GM21528 (cell line): ENCODE measurements at regions not wholly inside any gene's neighbourhood (a gene's known extent, or its start where the extent isn't known, plus 50 kb on each side); places are given as distances from the start of the nearest gene placed in this dataset.

ENCODE experiments used
- ATAC-seq: cut with Tn5 transposase; IDR thresholded peaks from one replicate; pipeline ENCODE4 v1.9.1; 2021; ENCODE audit warnings: mild to moderate bottlenecking, moderate library complexity; ENCODE audit not compliant: unreplicated experiment, low FRiP score

DNA sequence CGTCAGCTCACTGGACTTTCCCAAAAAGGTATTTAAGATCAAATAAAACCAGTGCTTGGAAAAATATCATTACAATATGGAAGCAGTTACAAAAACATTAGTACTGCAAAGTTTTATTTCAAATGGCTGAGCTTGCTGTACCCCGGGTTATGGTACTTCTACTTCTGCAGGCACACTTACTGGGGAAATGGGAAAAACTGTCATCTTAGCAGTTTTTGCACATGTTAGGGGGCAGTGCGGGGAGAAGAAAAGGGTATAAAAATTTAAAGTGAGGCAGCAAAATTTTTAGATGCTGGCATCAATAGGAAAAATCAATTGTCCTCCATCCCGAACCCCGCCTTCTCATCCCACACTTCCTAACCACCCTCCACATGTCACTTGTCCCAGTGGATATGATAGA is 133.4 kb downstream of the ATG4C start:
- no peak for ATAC-seq

DNA sequence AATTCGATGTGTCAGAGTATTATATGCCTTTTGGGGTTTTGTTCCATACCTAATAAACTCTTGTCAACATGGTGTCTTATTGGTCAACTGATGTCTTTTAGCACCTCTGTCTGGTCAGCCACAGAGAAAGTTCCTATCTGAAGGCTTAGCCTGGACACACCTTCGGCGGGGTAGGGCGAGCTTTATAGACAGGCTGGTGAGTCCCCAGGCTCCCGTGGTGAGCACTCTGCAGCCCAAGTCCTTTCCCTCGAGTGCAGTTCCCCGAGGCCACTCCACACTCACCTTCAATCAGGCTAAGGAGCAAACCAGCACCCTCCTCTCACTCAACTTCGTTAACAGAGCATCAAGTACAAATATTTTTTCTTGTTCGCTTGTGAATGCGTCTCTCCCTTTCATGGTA is 133.9 kb downstream of the ATG4C start:
- no peak for ATAC-seq

DNA sequence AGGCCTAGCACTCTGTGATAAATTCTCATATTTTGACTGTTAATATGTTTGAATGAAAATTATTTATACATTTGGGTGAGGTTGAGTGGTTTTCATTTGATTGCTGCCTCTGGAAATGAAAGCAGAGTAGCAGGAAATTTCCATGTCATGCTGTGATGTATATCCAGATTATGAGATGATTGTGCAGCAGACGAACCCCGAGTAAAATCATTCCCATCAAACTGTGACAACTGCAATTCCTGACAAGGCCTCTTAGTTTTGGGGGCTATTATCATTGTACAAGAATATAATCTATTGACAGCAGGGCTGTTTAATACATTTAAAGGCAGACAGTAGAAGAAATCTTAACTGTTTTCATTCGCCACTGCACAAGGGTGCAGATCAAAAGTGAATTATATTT is 134.8 kb downstream of the ATG4C start:
- no peak for ATAC-seq

DNA sequence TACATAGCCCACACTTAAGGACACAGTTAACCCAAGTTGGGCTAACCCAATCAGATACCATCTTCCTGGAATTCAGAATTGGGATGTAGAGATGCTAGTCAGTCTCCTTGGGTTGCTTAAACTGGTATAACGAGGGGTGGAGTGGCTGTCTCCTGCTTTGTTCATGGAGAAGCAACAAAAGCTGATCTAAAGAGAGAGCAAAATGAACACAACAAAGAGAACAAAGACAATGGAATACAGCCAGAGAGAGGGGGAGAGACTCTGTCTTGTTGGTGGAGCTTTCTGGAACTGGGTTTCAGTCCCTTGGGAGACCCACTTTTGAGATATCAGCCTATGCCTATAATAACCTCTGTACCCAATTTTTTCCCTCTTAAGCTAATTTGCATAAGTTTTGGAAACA is 138.1 kb downstream of the ATG4C start:
- ATAC-seq: no peak

DNA sequence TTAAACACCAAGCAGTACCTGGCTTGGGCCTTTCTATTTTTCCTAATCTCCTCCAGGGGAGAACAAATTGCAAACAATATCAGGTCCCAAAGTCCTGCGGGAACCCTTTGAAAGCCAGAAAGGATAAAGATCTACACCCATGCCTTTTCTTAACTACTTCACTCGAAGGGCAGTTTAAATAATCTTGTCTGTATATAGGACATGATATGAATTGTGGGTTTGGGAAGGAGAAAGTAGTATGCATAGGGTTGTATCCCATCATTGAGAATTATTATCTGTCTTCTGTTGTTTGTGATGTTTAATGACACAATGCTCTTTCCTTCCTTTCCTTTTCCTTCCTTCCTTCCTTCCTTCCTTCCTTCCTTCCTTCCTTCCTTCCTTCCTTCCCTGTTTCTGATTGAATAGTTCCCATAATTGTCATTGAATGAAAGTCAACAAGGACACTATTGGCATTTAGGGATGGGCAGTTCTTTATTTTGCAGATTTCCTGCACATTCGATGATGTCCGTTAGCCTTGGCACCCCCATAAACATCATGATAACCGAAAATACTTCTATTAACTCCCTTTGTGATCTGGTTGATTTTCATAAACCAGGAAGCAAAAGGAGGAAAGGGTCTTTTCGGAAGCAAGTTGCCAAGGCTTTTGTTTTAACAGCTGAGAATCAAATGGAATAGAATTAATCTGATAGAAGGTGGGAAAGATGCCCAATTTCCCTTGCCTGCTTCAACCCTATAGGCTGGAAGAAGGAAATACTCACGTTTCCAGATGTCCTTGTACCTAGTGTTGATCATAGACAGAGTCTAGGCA is 141.3 kb downstream of the ATG4C start:
- ATAC-seq: no peak

DNA sequence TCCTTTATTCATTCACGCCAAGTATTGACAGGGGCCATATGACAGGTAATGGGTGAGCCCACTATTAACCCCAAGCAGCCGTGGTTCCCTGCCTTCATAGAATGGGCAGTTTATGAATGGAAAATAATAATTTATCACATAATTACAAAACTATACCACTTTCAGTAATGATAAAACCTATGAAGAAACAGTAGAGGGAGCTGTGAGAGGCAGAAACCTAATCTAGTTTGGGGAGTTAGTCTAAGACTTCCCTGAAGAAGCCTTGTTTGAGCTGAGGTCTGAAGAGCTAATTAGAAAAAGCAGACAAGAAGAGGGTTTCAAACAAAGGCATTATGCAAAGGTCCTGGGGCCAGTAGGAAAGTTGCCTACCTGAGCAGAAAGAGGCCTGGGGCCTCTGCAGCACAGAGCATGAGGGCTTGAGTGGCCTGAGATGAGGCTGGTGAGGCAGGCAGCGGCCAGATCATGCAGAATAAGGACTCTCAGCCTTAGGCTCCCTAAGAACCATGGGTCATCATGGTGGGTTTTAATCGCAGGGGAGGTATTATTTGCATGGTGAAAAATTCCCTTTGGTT is 142.8 kb downstream of the ATG4C start:
- no peak for ATAC-seq

DNA sequence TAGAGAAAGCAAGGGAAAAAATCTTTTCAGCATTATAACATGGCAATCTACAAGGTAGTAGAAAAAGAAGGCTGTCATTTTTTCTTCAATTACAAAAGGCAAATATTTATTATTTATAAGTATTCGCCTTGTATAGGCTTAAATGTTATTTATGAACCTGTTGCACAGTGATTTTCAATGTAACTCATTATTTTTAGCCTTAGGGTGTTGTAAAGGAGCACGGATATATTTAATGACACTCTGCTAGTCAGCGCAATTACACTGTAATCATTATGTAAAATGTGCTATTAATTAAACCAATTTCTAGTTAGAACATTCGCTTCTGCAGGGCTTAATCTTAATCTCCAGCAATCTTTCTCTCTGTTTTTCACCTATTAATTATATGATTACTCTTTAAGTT is 145.0 kb downstream of the ATG4C start:
- no peak for ATAC-seq

DNA sequence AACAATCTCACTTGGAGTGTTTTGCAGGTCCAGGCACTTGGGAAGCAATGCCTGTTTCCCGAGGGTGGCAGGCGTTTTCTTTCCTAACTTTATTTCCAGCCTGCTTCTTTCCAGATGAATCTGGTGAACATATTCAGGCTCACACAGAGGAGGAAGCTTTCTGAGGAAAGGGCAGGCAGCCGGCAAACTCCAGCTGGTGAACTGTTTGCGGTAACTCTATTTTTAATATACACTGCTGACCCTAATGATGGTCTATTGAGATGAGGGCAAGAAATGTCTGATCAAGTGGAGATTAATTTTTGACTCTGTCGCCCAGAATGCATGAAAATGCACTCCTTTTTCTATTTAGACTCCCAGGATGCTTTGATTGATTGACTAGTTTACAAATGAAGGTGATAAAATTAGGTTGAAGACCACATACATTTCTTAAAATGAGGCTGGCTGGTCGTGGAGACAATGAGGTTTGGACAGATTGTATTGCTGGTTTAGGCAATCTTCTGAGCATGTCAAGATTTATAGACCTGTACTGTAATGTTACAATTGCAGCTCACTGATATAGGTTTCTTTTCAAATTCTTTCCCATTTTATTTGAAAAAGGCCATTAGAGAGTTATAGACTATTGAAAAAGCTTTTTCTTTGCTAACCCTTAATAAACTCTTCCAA is 153.8 kb downstream of the ATG4C start:
- no peak for ATAC-seq

DNA sequence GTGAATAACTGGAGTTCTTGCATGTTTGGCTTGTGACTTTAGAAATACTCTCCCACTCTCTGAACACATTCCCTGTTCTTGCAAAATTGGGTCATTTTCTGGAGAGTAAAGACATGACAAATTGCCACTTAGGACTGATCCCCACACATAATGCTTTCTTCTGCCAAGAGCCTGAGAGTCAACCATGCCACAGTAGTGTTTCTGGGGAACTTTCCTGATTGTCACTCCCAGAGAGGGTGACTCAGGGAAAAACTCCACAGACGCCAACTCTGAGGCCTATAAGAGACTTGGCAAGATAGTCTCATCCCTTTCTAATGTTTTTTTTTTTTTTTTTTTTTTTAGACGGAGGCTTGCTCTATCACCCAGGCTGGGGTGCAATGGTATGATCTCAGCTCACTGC is 157.8 kb downstream of the ATG4C start:
- ATAC-seq: no peak

DNA sequence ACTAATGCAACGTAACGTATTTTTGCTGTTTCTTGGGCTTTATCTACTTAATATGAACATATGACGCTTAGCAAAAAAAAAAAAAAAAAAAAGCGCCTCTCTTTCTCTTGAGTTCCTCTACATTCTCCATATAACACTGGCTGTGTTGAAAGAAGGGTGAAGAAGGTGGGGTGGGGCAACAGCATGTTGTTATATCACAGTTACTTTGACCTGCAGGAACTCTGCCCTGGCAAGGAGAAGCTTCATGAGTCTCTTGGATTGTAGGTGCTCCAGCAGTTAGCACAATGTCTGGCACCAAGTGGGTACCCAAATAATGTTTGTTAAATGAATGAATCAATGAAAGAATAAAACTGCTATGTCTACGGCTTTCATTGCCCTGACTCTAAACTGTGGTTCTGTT is 162.6 kb downstream of the ATG4C start:
- no peak for ATAC-seq

DNA sequence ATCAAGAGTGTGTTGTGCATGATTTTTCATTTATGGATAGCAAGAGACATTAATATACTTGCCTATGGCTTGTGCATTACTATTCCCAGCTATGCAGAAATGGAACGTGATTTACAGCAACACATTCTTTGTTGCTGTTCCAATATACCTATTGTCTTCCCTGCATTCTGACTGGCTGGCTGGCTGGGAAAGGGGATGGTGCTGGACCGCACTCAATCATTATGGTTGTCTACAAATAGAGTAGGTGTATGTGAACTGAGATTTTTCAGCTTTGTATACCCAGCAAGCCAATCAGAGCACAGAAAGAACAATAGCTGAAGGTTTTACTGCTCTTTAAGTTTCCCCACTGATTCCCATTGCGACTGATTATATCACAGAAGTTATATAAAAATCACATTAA is 167.5 kb downstream of the ATG4C start:
- ATAC-seq: no peak

DNA sequence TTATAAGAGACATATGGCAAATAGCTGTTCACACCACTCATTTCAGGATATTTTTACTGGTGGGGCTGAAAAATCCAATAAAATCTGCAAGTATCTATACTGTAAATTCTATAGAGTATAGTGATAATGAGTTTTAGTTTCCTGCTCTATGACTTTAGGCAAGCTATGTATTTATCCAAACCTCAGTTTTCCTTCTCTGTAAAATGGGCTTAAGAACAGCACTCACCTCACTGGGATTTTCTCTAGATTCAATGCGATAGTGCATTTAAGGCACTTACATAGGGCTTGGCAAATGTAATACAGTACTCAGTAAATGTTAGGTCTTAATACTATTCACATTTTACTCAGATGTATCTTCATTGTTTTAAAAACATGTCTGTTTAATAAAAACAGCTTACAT is 168.7 kb downstream of the ATG4C start:
- no peak for ATAC-seq

DNA sequence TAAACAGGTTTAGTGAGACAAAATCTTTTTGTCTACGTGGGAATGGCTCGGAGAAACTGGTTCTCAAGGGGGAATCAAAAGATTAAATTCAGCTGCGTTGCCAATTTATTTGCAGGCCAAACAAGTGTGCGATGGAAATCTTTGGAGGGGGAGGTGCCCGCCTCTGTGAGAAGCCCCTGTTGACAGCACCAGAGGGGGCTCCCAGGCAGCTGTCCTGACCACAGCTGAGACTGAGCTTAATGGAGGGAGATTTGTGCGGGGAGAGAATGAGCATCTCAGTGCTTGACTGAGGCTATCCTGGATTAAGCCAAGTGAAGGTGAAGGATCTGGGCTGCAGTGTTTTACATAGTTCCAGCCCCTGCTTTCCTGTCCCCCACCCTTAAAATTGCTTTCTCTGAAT is 169.7 kb downstream of the ATG4C start:
- ATAC-seq: no peak

DNA sequence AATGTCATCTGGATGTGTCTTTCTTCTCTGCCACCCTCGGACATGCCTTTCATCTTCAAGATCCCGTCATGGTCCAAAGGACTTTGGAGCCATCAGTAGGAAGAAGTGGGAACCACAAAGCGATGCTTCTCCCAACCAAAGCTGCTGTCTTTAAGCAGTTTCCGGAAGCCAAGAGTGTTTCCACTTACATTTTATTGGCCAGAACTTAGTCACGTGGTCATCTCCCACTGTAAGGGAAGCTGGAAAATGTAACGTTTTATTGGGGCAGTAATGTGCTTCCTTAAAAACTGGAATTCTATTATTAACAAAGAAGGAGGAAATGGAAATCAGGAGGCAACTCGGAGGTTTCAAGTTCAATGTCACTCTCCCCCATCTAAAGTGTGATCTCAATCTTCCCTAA is 170.8 kb downstream of the ATG4C start:
- ATAC-seq: no peak

DNA sequence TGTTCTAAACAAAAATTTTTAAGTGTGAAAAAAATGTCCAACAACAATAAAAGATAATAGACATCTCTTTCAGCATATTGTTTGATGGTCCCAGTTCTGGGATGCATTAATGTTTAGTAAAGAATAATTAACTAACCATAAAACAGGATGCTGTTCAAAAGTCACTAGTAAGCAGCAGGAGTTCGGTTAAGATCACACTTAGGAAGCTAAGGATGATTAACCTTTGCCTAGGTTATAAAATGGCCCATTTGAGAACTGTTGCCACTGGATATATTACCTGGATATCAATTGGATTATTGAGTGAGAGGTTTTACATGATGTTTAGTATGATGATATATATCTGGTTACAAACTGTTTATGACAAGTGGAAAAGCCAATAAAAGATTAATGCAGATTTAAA is 171.7 kb downstream of the ATG4C start:
- no peak for ATAC-seq

DNA sequence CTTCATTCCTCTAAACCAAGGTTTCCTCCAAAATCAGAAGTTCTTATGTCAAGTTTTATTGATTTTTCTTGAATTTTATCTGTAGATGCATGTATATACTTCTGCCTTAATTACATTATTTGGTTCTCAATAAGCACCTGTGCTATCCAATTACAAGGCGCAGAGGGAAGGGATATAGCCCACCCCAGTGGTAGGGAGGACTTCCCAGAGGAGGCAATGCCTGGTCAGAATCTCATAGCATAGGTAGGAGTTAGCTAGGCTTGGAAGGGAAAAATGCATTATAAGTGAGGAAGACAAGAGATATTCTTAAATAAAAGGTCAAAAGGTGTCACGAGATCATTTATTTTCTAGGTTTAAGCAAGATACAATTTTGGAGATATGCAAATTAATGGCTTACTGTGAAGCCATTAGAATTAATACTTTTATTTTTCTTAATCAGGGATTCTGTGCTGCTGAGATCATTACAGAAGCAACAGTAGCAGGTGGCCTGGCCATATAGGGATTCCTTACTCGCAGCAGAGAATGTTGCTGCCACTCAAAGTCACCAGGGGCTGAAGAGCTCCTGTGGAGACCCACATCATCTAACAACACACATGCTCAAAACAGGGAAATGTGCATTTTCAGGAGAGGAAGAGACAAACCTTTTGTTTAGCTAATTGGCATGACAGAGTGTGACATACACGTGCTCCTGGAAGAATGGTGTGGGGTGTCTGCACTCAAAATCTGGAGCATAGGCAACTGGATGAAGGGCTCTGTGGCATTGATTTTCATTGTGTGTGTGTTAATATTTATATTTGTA is 178.3 kb downstream of the ATG4C start:
- no peak for ATAC-seq

DNA sequence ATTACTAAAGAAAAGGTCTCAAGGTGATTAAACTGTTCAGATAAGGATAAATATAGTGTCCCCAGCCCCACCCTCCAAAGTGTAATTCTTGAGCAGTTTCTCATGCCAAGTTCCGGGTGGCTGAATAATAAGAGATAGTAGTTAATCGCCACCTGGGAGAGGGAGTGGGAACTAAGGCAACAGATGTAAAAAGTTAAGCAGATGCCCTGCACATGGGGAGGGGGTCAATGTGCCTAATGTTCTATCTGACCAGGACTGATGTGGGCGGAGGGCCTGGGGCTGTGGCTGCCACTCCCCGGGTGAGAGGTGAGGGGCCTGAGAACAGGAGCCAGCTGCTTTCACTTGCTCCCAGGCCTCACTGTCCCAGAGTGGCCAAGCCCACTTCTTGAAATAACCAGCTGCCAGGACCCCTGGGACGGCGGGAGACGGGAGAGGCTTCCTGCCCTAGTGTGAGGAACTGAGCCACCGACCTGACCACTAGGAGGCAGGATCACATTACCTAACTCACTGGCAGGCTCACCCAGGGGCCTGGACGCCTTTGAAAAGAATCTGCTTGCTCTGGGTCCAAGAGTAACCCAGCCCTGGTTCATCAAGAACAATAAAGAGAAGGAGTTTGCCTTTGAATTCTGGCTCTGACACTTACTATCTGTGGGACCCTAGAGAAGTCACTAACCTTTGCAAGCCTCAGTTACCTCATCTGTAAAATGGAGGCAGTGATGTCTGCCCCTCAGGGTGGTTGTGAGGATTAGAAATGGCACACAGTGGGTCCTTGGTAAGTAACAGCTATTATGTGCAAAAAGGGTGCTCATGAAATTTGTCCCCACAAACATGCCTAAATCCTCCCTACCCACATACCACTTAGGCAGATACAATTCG is 179.2 kb downstream of the ATG4C start:
- ATAC-seq: no peak

DNA sequence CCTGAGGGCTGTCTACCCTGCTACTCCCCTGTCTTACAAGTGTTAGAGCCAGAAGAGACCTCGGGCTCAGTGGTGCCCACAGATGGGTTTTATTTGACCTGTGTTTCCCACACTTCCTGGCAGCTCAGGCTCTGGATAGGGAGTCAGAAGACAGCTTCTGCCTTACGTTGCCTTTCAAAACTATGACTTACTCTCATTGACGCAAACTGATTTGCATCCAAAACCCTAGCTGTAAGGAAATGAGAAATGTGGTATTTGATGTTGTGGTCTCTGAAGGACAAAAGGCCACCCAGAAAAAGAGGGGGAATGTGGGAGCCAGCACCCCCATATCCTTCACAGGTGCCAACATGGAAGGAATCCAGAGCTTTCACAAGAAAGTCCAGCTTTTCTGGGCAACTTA is 180.2 kb downstream of the ATG4C start:
- no peak for ATAC-seq

DNA sequence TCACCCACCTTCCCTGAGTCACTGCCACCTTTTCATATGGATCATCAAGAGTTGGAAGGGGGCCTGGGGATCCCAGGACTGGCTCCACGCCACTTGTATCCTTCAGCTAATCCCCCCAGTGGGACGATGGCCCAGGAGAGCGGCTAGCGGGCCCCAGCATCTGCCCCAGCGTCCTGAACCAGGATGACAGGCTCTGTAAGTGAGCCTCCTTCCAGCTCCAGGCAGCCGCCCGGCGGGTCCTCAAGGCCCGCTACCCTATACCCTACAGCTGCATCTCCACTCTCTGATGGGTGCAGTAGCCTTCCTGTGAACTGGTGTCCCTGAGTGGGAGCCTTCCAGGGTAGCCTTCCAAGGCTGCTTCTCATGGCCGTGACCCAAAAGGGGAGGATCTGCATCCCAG is 183.1 kb downstream of the ATG4C start:
- ATAC-seq: no peak

DNA sequence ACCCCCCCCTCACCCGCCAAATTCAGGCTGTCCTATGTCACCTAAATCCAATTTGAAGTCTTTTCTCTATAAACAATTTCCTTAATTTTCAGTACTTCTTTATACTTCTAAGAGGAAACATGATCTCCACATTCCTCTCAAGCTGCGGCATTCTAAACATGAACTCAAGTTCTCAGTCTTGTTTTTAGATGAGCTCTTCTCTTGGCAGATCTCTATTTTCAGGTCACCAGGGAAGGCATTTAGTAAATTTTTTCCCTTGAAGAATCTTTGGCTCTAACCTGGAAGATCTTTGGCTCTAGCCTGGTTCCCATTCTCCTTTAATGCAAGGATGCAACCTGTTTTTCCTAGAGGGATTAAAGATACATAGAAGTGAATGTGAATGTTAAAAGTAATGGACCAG is 193.4 kb downstream of the ATG4C start:
- ATAC-seq: no peak
